ENCODE measurements at regions not wholly inside any gene's neighbourhood (a gene's known extent, or its start where the extent isn't known, plus 50 kb on each side); places are given as distances from the start of the nearest gene placed in this dataset.

DNA sequence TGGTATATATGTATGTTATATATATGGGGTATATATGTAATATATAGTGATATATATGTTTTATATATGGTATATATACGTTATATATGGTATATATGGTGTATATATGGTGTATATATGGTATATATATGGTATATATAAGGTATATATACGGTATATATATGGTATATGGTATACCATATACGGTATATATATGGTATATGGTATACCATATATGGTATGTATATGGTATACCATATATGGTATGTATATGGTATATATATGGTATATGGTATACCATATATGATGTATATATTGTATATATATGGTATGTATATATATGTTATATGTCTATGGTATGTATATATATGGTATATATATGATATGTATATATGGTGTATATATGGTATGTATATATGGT is 447.7 kb upstream of the USP24 start:
- TF ChIP-seq, protein P1, sequence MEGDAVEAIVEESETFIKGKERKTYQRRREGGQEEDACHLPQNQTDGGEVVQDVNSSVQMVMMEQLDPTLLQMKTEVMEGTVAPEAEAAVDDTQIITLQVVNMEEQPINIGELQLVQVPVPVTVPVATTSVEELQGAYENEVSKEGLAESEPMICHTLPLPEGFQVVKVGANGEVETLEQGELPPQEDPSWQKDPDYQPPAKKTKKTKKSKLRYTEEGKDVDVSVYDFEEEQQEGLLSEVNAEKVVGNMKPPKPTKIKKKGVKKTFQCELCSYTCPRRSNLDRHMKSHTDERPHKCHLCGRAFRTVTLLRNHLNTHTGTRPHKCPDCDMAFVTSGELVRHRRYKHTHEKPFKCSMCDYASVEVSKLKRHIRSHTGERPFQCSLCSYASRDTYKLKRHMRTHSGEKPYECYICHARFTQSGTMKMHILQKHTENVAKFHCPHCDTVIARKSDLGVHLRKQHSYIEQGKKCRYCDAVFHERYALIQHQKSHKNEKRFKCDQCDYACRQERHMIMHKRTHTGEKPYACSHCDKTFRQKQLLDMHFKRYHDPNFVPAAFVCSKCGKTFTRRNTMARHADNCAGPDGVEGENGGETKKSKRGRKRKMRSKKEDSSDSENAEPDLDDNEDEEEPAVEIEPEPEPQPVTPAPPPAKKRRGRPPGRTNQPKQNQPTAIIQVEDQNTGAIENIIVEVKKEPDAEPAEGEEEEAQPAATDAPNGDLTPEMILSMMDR (IDR thresholded peaks at IDR 0.05; ENCODE audit: insufficient read depth, low read length) = no peak
- DNase-seq (ENCODE audit: low read depth) = no peak
- no peak overlapping the region for H3K4me3 ChIP-seq (ENCODE audit: low read depth, low read length)

DNA sequence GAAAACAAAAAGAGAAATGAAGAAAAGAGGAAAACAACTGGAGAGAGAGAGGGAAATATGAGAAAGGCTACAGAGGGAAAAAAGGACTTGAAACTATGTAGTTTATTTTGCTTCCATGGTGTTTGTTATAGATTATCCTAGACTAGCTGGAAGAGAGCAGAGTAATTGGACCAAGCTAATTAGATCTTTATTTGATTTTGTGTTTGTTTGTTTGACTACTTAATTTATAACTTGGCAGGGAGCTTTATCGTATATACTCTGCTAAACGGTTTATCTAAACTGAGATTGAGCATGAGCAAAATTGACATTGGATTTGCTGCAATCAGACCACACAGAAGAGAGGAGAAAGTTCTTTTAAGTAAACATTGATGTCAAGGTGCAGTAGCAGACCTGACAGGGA is 443.8 kb upstream of the USP24 start:
- DNase-seq (ENCODE audit: low read depth) = no peak
- H3K4me3 ChIP-seq (ENCODE audit: low read depth, low read length) = no peak overlapping the region

DNA sequence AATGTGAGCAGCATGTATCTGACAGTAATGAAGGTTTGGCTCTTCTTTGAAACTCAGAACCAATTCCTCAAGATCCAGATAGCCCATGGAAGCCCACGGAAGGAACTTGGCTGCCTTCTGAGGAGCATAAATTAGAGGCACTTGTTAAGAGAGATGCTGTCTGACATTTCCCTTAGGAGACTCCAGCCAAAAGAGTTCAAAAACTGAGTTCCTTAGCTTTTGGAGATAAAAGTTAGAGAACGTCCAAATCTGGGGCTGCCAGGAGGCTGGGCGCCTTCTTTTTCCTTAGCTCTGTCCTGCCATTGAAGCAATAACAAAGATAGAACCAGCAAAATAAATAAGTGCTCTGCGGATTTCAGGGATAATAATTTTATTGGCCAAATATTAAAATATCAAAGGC is 439.6 kb upstream of the USP24 start:
- peak; percentile 63 for DNase-seq (ENCODE audit: low read depth)
- TF ChIP-seq, protein P1 (IDR thresholded peaks at IDR 0.05; ENCODE audit: insufficient read depth, low read length) = no peak

More for the DNA sequence above, 443.8 kb upstream of the USP24 start:
- TF ChIP-seq, protein P1 (IDR thresholded peaks at IDR 0.05; ENCODE audit: insufficient read depth, low read length) = no peak

DNA sequence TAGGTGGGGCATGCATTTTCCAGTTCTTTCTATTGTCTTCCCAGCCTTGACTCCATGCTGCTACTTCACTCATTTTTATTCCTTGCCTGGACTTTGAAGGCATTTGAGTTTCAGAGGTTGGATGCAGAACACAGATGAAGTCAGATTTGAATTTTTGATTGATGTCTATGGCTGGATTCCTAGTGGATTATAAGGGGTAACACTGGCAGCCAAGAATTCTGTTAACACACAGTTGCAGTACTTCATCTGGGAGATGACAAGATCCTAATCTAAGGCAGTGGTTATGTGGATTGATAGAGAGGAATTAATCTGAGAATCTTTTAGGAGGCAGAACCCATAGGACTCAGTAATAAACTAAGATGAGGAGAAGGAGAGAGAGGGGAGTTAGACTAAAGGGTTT is 439.0 kb upstream of the USP24 start:
- DNase-seq (ENCODE audit: low read depth) = peak; percentile 39
- TF ChIP-seq, protein P1 (IDR thresholded peaks at IDR 0.05; ENCODE audit: insufficient read depth, low read length) = no peak
- H3K4me3 ChIP-seq (ENCODE audit: low read depth, low read length) = no peak overlapping the region

More for the DNA sequence above, 439.6 kb upstream of the USP24 start:
- no peak overlapping the region for H3K4me3 ChIP-seq (ENCODE audit: low read depth, low read length)

DNA sequence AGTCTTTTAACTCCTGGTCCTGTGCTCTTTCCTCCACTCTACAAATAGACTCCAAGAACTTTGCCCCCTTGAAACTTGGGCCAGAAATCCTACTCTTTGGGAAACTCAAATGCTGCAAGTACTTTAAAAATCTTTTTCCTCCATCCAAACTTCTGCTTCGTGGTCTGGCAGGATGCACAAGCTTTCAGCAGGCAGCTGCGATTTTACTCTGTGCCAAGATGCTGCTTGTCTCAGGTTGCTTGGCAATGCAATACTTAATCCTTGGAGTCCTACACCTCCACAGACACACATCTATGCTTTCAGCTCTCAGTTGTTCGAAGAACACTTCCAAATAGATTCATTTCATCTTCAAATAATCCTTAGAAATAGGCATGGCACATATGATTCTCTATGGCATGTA is 435.3 kb upstream of the USP24 start:
- DNase-seq (ENCODE audit: low read depth) = peak; percentile 77
- TF ChIP-seq, protein P1 (IDR thresholded peaks at IDR 0.05; ENCODE audit: insufficient read depth, low read length) = no peak
- H3K4me3 ChIP-seq (ENCODE audit: low read depth, low read length) = no peak overlapping the region

DNA sequence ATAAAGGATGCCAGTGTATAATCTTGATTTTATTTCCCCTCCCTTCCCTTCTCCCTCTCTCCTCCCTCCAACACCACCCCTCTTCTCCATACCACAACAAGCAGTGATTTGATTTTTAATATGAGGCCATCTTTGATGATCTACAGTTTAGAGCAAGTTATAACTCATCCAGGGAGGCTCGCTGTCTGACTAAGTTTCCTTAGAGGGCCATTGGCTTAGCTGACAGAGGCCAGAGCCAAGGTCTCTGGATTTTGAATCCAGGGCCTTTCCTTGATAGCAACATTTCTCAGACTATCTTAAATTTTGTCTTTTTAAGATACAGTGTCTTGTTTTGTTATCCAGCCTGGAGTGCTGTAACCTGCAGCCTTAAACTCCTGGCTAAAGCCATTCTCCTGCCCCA is 431.0 kb upstream of the USP24 start:
- TF ChIP-seq, protein P1 (IDR thresholded peaks at IDR 0.05; ENCODE audit: insufficient read depth, low read length) = no peak
- no peak for DNase-seq (ENCODE audit: low read depth)
- no peak overlapping the region for H3K4me3 ChIP-seq (ENCODE audit: low read depth, low read length)

DNA sequence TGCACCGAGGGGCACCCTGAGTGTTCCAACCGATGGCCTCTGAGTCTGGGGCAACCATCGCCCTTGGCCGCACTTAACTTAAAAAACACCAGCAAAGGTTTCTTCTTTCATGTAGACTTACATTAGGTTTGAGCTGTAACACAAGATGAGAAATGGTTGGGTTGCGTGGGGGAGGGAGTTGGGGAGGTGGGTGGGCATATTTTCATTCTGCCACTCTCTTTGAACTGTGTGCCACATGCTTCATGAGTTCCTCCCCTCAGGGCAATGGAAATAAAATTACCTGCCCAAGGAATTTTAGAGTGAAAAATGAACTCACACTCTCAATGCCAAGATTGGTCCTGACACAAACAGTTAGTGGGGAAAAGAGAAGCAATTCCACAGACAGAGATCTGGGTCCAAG is 430.1 kb upstream of the USP24 start:
- H3K4me3 ChIP-seq (ENCODE audit: low read depth, low read length) = no peak overlapping the region
- TF ChIP-seq, protein P1 (IDR thresholded peaks at IDR 0.05; ENCODE audit: insufficient read depth, low read length) = no peak
- DNase-seq (ENCODE audit: low read depth) = no peak
